Neuron (in vitro differentiated cells): ENCODE measurements at regions not wholly inside any gene's neighbourhood (a gene's known extent, or its start where the extent isn't known, plus 50 kb on each side); places are given as distances from the start of the nearest gene placed in this dataset.

Source experiments
- H2AFZ ChIP-seq: one replicate; pipeline ENCODE4 v1.6.1; 2013; ENCODE audit warnings: low read depth, mild to moderate bottlenecking, inconsistent platforms, low read length, moderate library complexity
- H3K27me3 ChIP-seq: one replicate; pipeline ENCODE4 v1.6.1; 2013; ENCODE audit warnings: low read length; ENCODE audit not compliant: insufficient read depth
- H3K36me3 ChIP-seq: one replicate; pipeline ENCODE4 v1.6.1; 2013; ENCODE audit warnings: low read length; ENCODE audit not compliant: insufficient read depth
- H3K4me1 ChIP-seq: one replicate; pipeline ENCODE4 v1.6.1; 2013; ENCODE audit warnings: low read length; ENCODE audit not compliant: insufficient read depth
- H3K4me3 ChIP-seq: 2 replicates; pipeline ENCODE4 v1.5.1; 2013; ENCODE audit warnings: mild to moderate bottlenecking, low read length, moderate library complexity
- H3K9me3 ChIP-seq: one replicate; pipeline ENCODE4 v1.6.1; 2013; ENCODE audit warnings: low read length

DNA sequence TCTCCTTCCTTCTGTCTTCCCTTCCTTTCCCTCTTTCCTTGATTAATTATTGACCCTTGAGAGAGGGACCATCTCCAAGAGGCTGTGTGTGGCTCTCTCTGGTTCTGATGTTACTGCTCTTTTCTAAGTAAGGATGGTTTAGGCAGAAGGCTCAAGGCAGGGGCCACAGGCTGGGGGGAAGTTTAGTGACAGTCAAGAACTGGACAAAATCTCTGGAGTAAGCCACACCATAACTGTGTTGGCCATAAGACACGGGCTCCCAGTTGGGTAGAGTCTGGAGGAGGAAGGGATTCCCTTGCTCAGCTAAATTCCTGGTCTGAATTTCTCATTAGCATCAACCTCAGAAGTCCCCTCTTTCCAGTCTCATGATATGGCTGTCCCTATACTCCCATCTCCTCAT is 74.7 kb downstream of the BUD13 start:
- no peak overlapping the region for H2AFZ ChIP-seq
- H3K4me1 ChIP-seq = peaks cover 5% of the 10 kb centered on the region
- no peaks in the 10 kb centered on the region for H3K36me3 ChIP-seq
- H3K4me3 ChIP-seq = no peak overlapping the region
- peaks cover 16% of the 10 kb centered on the region for H3K27me3 ChIP-seq
- no peaks in the 10 kb centered on the region for H3K9me3 ChIP-seq

DNA sequence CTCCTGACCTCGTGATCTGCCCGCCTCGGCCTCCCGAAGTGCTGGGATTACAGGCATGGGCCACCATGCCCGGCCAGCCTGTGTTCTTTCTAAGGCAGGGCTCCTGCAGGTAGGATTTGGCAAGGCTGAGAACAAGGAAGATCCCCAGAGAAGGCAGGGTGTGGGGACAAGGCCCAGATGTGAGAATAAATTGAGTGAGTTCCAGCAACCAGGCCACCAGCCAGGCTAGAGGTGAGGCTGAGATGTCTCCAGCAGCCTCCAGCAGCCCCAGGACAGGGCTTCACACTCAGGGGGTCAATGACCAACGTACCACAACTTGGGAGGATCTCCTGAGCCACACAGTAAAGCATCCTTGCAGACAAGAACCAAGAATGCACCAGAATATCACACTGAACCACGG is 75.1 kb downstream of the BUD13 start:
- Histone ChIP-seq H2AFZ (no peak overlapping the region), H3K9me3 (no peaks in the 10 kb centered on the region), H3K4me1 (peaks cover under 1% of the 10 kb centered on the region), H3K27me3 (peaks cover 16% of the 10 kb centered on the region), H3K4me3 (no peak overlapping the region), H3K36me3 (no peaks in the 10 kb centered on the region)

DNA sequence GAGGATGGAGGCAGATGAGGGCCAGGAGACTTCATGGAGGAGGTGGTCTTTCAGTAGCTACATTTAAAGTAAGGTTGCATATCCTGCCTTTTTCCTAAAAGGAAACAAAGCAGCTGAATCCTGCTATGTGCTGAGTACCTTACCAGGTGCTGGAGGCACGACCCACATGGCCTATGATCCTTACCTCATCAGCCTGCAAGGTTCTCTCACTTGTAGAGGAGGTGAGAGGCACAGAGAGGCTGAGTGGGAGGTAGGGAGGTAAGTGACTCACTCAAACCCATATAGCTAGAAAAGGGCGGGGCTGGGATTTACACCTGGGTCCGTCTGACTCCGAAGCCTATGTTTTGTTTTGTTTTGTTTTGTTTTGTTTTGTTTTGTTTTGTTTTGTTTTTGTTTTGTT is 75.8 kb downstream of the BUD13 start:
- H3K27me3 ChIP-seq = peaks cover 16% of the 10 kb centered on the region
- no peak overlapping the region for H3K4me3 ChIP-seq

DNA sequence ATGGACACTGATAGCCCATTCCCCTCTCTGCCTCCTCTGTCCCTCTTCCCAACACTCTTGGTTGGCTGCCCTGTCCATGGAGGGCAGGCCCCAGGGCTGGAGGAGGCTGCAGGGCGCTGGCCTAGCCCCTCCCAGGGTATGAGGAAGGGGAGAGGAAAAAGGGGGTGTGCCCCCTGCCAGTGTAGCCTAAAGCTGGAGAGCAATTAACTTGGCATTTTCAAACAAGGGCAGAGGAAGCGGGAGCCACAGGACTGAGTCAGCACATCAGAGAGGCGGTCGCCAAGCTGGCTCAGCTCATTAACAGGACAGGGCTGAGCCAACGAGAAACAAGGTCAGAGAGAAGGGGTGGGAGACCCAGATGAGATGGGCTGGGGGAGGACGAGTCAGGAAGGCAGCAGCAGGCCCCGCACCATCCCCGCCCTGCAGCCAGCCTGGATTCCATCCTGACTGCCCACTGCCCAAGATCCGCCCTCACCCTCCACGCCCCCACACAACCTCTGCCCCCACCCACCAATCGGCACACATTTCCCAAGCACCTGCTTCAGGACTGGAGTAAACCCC is 76.3 kb downstream of the BUD13 start:
- H3K27me3 ChIP-seq = peaks cover 16% of the 10 kb centered on the region
- no peaks in the 10 kb centered on the region for H3K9me3 ChIP-seq
- H2AFZ ChIP-seq = no peak overlapping the region
- no peaks in the 10 kb centered on the region for H3K4me1 ChIP-seq
- no peaks in the 10 kb centered on the region for H3K36me3 ChIP-seq
- H3K4me3 ChIP-seq = no peak overlapping the region

More for the DNA sequence above, 75.8 kb downstream of the BUD13 start:
- Histone ChIP-seq H3K9me3 (no peaks in the 10 kb centered on the region), H3K4me1 (no peaks in the 10 kb centered on the region), H2AFZ (no peak overlapping the region), H3K36me3 (no peaks in the 10 kb centered on the region)

DNA sequence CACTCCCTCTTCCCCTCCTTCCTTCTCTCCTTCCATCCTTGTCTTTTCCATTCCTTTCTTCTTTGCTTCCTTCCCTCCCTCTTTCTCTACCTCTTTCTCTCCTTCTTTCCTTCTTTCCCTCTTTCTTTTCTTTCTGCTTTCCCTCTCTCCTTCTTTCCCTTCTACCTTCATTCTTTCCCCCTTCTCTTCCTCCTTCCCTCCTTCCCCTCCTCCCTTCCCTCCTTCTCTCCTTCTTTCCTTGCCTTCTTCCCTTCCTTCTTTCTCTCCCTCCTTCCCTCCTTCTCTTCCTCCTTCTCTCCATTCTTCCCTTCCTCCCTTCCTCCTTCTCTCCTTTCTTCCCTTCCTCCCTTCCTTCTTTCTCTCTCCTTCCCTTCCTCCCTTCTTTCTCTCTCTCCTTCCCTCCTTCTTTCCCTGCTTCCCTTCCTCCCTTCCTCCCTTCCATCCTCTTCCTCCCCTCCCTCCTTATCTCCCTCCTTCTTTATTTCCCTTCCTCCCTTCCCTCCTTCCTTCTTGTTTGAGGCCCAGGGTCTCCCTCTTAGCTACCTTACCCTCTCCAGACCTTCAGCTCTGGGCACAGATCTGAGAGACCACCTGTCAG is 77.0 kb downstream of the BUD13 start:
- Histone ChIP-seq H3K4me3 (no peak overlapping the region), H3K9me3 (no peaks in the 10 kb centered on the region), H2AFZ (no peak overlapping the region), H3K4me1 (no peaks in the 10 kb centered on the region), H3K27me3 (peaks cover 16% of the 10 kb centered on the region), H3K36me3 (no peaks in the 10 kb centered on the region)

DNA sequence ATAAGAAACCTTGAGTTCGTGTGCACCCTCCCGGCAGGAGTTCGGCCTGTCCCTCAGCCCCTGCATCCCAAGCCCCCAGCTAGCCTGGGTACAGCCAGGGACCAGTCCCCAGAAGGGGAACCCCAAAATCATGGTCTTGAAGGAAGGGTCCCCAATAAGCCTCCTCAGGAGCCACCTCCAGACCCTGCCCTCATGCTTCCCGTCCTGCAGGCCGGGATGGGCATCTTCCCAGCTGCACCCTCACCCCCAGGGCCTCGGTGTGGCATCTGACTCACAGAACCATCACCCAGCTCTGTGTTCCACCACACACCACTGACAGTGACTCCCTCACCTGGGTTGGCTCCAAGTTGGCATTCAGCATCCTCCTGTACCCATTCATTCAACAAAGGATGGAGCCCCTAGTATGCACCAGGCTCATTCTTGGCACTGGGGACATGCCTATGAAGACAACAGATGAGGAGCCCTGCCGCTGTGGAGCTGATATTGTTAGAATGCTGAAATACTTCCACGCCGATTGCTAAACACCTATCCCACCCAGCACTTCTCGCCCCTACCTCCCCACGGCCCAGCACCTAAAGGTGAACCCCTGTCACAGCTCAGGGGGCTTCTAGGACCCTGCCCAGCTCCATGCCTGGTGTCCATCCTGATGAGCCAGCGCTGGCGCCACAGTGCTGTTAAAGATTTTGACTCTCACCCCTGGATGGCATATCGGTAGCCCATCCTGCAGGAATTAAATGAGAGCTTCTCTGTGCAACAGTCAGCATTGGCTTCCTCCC is 77.8 kb downstream of the BUD13 start:
- no peaks in the 10 kb centered on the region for H3K36me3 ChIP-seq
- peaks cover 16% of the 10 kb centered on the region for H3K27me3 ChIP-seq
- no peaks in the 10 kb centered on the region for H3K4me1 ChIP-seq

DNA sequence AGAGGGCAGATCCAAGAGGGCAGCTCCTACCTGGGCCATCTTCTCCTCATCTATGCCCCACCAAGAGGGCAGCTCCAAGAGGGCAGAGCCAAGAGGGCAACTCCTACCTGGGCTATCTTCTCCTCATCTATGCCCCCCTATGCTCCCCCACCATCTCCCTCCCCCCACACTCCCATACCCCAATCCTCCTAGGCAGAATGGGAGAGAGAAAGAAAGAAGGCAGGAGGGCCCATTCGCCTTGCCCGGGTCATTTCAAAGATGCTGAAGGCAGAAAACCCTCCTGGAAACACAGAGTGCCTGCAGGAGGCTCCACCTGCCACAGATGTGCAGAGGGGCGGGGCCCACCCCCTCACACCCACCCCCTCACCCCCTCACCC is 78.5 kb downstream of the BUD13 start:
- no peak overlapping the region for H3K4me3 ChIP-seq
- H3K36me3 ChIP-seq = no peaks in the 10 kb centered on the region
- no peaks in the 10 kb centered on the region for H3K4me1 ChIP-seq
- peaks cover 16% of the 10 kb centered on the region for H3K27me3 ChIP-seq
- no peak overlapping the region for H2AFZ ChIP-seq
- H3K9me3 ChIP-seq = no peaks in the 10 kb centered on the region

More for the DNA sequence above, 77.8 kb downstream of the BUD13 start:
- no peak overlapping the region for H3K4me3 ChIP-seq
- H2AFZ ChIP-seq = no peak overlapping the region
- H3K9me3 ChIP-seq = no peaks in the 10 kb centered on the region

DNA sequence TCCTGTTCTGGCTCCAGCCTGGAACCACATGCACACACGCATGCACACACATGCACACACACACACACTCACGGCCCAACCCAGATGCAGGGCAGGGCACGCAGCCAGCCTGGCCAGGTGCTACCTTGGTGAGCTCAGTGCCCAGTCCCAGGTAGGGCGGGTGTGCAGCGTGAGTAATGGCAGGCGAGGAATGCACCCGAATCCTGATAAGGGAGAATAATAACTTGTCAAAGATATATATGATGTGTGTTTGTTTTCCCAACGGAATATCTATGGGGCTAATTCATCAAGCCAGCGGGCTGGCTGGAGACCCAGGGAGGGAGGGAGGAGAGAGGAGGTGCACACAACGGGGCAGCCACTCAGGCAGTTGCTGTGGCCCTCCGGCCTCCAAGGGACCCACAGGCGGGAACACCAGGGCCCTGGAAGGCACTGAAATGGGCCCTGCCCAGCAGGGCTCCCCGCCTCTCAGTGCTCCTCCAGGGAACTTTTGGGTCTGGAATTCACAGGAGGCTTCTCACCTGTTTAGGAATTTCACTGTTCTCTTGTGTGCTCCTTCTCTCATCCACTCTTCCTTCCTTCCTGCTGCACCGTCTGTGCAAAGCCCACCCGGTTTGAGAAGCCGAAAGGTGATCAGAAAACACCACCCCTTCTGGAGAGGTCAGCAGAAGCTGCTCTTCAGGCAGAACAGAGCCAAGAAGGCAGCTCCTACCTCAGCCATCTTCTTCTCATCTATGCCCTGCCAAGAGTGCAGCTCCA is 79.0 kb downstream of the BUD13 start:
- Histone ChIP-seq H3K4me1 (peaks cover under 1% of the 10 kb centered on the region), H3K9me3 (no peaks in the 10 kb centered on the region), H2AFZ (no peak overlapping the region), H3K27me3 (peaks cover 16% of the 10 kb centered on the region), H3K4me3 (no peak overlapping the region), H3K36me3 (no peaks in the 10 kb centered on the region)

DNA sequence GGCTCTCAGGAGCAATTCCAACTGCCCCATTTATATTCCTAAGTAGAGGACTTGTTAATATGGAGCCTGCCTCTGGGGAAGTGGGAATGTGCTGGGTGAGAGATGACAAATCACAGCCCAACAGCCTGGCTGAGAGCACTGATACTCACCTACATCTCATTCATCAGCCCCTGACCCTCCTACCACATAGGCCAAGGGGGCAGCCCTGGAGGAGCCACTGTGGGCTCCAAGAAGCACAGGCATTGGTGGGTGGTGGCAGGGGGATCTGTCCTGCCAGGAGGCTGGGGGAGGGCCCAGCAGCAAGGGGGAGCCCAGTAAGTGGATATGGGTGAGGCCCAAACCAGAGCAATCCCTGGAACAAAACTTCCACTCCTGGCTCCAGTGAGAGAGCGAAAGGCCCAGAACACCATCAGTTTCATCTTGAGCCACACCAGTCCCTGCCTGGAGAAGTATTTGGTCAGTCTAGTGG is 79.7 kb downstream of the BUD13 start:
- Histone ChIP-seq H3K36me3 (no peaks in the 10 kb centered on the region), H3K4me3 (no peak overlapping the region), H3K27me3 (peaks cover 16% of the 10 kb centered on the region), H2AFZ (no peak overlapping the region), H3K9me3 (no peaks in the 10 kb centered on the region), H3K4me1 (peaks cover 7% of the 10 kb centered on the region)

DNA sequence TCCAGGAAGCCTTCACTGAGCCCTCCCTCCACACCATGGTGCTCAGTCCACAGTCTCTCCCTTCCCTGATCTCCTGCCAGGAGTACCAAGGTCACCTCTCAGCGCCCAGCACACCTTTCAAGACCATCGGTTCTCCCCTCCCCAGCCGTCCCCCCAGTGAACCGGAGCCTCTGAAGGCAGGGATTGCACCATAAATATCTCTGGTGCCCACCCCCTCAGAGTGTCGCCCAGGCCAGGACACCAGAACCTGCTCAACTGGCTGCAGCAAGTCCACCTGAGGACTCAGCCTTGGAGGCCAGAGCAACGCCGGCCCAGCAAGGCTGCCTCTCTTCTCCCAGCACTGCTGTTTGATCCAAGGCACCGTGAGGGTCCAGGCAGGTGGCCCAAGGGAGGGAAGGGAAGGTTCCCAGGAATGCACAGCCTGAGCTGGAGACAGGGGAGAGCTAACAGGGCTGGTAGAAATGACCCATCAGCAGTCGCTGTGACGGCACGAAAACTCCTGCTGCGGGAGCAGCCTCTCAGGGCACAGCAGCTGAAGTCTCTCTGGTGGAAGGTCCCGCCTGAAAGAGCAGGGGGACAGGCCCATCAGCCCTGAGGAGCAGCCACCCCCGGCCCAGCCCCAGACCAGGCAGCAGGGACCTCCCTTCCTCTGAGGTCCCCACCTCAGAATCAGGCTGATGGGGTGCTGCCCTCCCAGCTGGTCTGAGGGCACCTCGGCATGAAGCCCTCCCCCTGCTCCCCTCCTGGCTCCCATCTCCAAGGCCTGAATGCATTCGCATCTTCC is 80.3 kb downstream of the BUD13 start:
- no peaks in the 10 kb centered on the region for H3K9me3 ChIP-seq
- no peak overlapping the region for H2AFZ ChIP-seq
- peaks cover 16% of the 10 kb centered on the region for H3K27me3 ChIP-seq

DNA sequence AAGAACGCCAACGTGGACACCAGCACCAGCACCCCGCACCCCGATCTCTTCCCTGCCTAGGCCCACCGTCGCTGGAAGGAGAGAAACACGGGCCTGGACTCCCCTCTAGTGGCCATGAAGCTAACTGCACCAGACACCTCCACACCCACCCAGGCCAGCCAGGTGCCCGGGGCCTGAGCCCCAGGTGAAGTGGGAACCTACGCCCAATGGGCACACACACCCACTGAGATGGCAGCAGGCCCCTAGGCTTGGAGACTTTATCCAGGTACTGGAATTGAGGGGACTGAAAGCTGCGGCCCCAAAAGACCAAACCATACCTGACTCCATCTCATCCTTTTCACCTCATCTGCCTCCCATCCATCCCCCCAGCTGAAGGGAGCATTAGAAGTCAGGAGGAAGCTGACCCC is 81.0 kb downstream of the BUD13 start:
- peaks cover 16% of the 10 kb centered on the region for H3K27me3 ChIP-seq
- no peak overlapping the region for H2AFZ ChIP-seq

More for the DNA sequence above, 80.3 kb downstream of the BUD13 start:
- Histone ChIP-seq H3K36me3 (no peaks in the 10 kb centered on the region), H3K4me1 (peaks cover 9% of the 10 kb centered on the region), H3K4me3 (no peak overlapping the region)

DNA sequence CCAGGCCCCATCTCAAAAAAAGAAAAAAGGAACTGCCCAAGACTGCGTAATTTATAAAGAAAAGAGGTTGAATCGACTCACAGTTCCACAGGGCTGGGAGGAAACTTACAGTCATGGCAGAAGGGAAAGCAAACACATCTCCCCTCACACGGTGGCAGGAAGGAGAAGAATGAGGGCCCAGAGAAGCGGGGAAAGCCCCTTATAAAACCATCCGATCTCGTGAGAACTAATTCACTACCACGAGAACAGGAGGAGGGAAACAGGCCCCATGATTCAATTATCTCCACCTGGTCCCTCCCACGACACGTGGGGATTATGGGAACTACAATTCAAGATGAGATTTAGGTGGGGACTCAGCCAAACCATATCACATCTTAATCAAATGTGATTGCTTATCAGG is 82.2 kb downstream of the BUD13 start:
- H3K4me3 ChIP-seq = no peak overlapping the region
- no peaks in the 10 kb centered on the region for H3K36me3 ChIP-seq
- H2AFZ ChIP-seq = no peak overlapping the region
- H3K9me3 ChIP-seq = no peaks in the 10 kb centered on the region
- H3K4me1 ChIP-seq = peaks cover 9% of the 10 kb centered on the region
- H3K27me3 ChIP-seq = peaks cover 16% of the 10 kb centered on the region

More for the DNA sequence above, 81.0 kb downstream of the BUD13 start:
- Histone ChIP-seq H3K4me1 (peaks cover 9% of the 10 kb centered on the region), H3K36me3 (no peaks in the 10 kb centered on the region), H3K9me3 (no peaks in the 10 kb centered on the region), H3K4me3 (no peak overlapping the region)
